A673 (cell line): ENCODE measurements at regions not wholly inside any gene's neighbourhood (a gene's known extent, or its start where the extent isn't known, plus 50 kb on each side); places are given as distances from the start of the nearest gene placed in this dataset.

Experiments
- BruUV-seq: library from RNA; stranded (reverse); fragments of 400-500 nt; replicated peaks from 2 replicates; lab custom pipeline; 2021; lab: Mats Ljungman, UMichigan
- CTCF ChIA-PET: fragments of 300-600 bp; sonication (Branson Sonifier 250); formaldehyde crosslinking; loops from one replicate; lab custom pipeline; 2022; ENCODE audit warnings: antibody characterized with exemption; lab: Charles Lee
- POLR2A ChIA-PET: fragments of 300-600 bp; sonication (Branson Sonifier 250); formaldehyde crosslinking; loops from one replicate; lab custom pipeline; 2022; ENCODE audit warnings: antibody characterized with exemption; ENCODE audit not compliant: low non-redundant PET; lab: Charles Lee
- DNase-seq: peaks from one replicate; pipeline ENCODE4 v3.0.0-alpha.2; 2015; ENCODE audit warnings: low spot score
- H3K27ac ChIP-seq: fragments of 200-600 bp; sonication (generic); 2 replicates; pipeline ENCODE4 v1.5.1; 2016; ENCODE audit warnings: mixed run types, low read depth, mild to moderate bottlenecking, mixed read lengths, antibody characterized with exemption, low read length; ENCODE audit not compliant: poor library complexity, severe bottlenecking
- H3K27me3 ChIP-seq: fragments of 200-600 bp; sonication (generic); replicated peaks from 2 replicates; pipeline ENCODE4 v1.6.1; 2017; ENCODE audit warnings: mixed run types, low read depth, mild to moderate bottlenecking, mixed read lengths, antibody characterized with exemption, low read length; ENCODE audit not compliant: insufficient read depth, poor library complexity
- H3K36me3 ChIP-seq: fragments of 200-600 bp; sonication (generic); 2 replicates; pipeline ENCODE4 v1.6.1; 2016; ENCODE audit warnings: mixed run types, mild to moderate bottlenecking, mixed read lengths, antibody characterized with exemption, low read length; ENCODE audit not compliant: insufficient read depth, poor library complexity, severe bottlenecking
- H3K4me1 ChIP-seq: fragments of 200-600 bp; sonication (generic); 2 replicates; pipeline ENCODE4 v1.6.1; 2017; ENCODE audit warnings: mixed run types, mild to moderate bottlenecking, mixed read lengths, antibody characterized with exemption, low read length; ENCODE audit not compliant: insufficient read depth, poor library complexity, severe bottlenecking
- H3K4me3 ChIP-seq: fragments of 200-600 bp; sonication (generic); 2 replicates; pipeline ENCODE4 v1.5.1; 2016; ENCODE audit warnings: low read depth, mixed run types, mild to moderate bottlenecking, mixed read lengths, low read length; ENCODE audit not compliant: poor library complexity, severe bottlenecking
- H3K9me3 ChIP-seq: fragments of 200-600 bp; sonication (generic); 2 replicates; pipeline ENCODE4 v1.6.1; 2016; ENCODE audit warnings: mixed run types, low read depth, mild to moderate bottlenecking, mixed read lengths, antibody characterized with exemption, low read length; ENCODE audit not compliant: poor library complexity, severe bottlenecking
- CTCF ChIP-seq: fragments of 300-800, 200-600 bp; sonication (generic); conservative IDR thresholded peaks from 2 replicates; pipeline ENCODE4 v1.5.1; 2017; ENCODE audit warnings: low read depth, mild to moderate bottlenecking, antibody characterized with exemption, low read length, moderate library complexity, mixed read lengths
- EZH2 ChIP-seq: fragments of 200-600 bp; sonication (generic); IDR thresholded peaks from 2 replicates; pipeline ENCODE4 v1.6.1; 2017; ENCODE audit warnings: borderline replicate concordance, low read depth, mild to moderate bottlenecking, mixed read lengths, antibody characterized with exemption, low read length; ENCODE audit not compliant: poor library complexity, severe bottlenecking
- intact Hi-C: fragments of 100-400 bp; cut with micrococcal nuclease; formaldehyde crosslinking; loops from one replicate; pipeline ENCODE4 v1.10.0; 2022; ENCODE audit not compliant: unreplicated experiment

DNA sequence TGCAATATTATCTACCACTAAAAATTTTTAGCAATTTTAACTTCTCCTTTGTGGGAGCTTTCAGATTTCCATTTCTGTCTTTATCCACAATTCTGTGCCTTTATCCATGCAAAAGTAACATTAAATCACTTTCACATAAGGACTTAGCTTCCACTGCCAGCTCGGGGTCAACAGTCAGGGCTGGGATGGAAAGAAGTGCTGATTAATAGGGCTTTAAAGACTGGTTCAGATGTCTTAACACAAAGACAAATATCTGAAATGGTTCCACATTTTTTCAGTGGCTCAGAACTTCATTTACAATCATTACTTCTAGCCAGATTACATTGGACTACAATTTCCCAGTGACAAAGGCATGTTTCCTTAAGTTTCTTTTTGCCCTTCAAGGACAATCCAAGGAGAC lies 191.8 kb upstream of the CPHXL start:
- H3K4me1 ChIP-seq: no peaks in the 10 kb centered on the region
- no TSS peak for BruUV-seq
- TF ChIP-seq CTCF (no peak), EZH2 (no peak)
- H3K36me3 ChIP-seq: no peaks in the 10 kb centered on the region
- H3K27ac ChIP-seq: no peak overlapping the region
- CTCF ChIA-PET: no interaction called here
- intact Hi-C loops: no loop called here
- POLR2A ChIA-PET: no interaction called here
- no peaks in the 10 kb centered on the region for H3K9me3 ChIP-seq
- no peak for DNase-seq
- no peak overlapping the region for H3K4me3 ChIP-seq
- peaks cover 19% of the 10 kb centered on the region for H3K27me3 ChIP-seq

DNA sequence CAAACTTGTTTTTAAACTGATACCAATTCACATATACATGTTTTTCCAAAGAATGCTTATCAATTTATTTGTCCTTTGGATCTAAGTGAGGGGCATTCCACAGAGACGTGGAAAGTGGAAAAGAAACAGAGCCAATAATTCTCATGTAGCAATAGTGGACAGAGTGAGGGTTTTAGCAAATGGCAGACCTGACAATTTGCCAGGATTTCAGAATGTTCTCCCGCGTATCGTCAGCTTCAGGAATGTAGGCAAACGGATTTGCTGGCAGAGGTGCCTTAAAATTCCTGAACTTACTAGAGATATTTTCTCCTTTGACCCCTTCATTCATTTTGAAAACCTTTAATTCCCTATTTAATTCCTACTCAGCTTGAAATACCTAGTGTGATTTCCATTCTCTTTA lies 193.4 kb upstream of the CPHXL start:
- Histone ChIP-seq H3K4me1 (no peaks in the 10 kb centered on the region), H3K27me3 (peaks cover 19% of the 10 kb centered on the region), H3K36me3 (no peaks in the 10 kb centered on the region), H3K9me3 (no peaks in the 10 kb centered on the region), H3K4me3 (no peak overlapping the region), H3K27ac (no peak overlapping the region)
- no peak for TF ChIP-seq EZH2
- no peak for TF ChIP-seq CTCF
- ChIA-PET POLR2A (no interaction called here), CTCF (no interaction called here)
- DNase-seq: no peak
- no TSS peak for BruUV-seq
- intact Hi-C loops: no loop called here

DNA sequence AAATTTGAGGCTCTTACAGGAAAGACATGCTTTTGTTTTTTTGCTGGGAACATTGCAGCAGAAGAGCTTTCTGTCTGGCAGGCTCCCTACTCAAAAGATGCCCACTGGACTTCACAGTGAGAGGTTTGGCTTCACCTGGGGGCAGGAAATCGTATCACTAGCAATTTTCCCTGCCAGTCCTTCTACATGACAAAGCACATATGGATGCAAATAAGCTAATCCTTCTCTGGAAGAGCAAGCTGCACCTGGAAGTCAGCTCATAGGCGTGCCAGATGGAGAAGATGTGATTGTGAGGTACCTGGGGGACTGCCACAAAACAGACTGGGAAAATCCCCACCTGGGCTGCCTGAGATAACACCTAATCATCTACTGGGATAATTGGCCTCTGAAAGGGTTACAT lies 195.0 kb upstream of the CPHXL start:
- ChIA-PET CTCF (no interaction called here), POLR2A (no interaction called here)
- H3K27me3 ChIP-seq: peaks cover 23% of the 10 kb centered on the region
- no peaks in the 10 kb centered on the region for H3K9me3 ChIP-seq
- H3K4me1 ChIP-seq: no peaks in the 10 kb centered on the region
- intact Hi-C loops: no loop called here
- no TSS peak for BruUV-seq
- H3K4me3 ChIP-seq: no peak overlapping the region
- no peaks in the 10 kb centered on the region for H3K36me3 ChIP-seq
- TF ChIP-seq EZH2: no peak
- TF ChIP-seq CTCF: no peak
- no peak for DNase-seq
- no peak overlapping the region for H3K27ac ChIP-seq
